Astrocyte (in vitro differentiated cells and primary cell): ENCODE measurements at regions not wholly inside any gene's neighbourhood (a gene's known extent, or its start where the extent isn't known, plus 50 kb on each side); places are given as distances from the start of the nearest gene placed in this dataset.

Experiments used
- CTCF ChIP-seq: IDR thresholded peaks from 2 replicates; pipeline ENCODE4 v1.5.1; 2011; ENCODE audit warnings: low read depth, mild to moderate bottlenecking, inconsistent platforms, low read length, moderate library complexity; ENCODE audit not compliant: insufficient read depth
- EZH2 ChIP-seq: IDR thresholded peaks from 2 replicates; pipeline ENCODE4 v1.6.1; 2012; ENCODE audit warnings: mild to moderate bottlenecking, low read length, inconsistent platforms; ENCODE audit not compliant: insufficient read depth

GRCh38 chr2:51657849-51658248 is 625.9 kb upstream of the NRXN1 start:
- TF ChIP-seq CTCF (no peak), EZH2 (no peak)
